SK-N-SH treated with all-trans-retinoic acid at 6 μM for 48 hours (cell line): ENCODE measurements at regions not wholly inside any gene's neighbourhood (a gene's known extent, or its start where the extent isn't known, plus 50 kb on each side); places are given as distances from the start of the nearest gene placed in this dataset.

ENCODE experiments used
- ATAC-seq: fragments of 200-7000 bp; cut with Tn5 transposase; 3 replicates; pipeline ENCODE4 v1.9.1; 2020; ENCODE audit warnings: mild to moderate bottlenecking, moderate library complexity
- BACH2 ChIP-seq: fragments of 250-450 bp; sonication (Bioruptor Pico); IDR thresholded peaks from 2 replicates; pipeline ENCODE4 v1.9.0; 2021; ENCODE audit warnings: mild to moderate bottlenecking, borderline replicate concordance
- CSDC2 ChIP-seq: fragments of 250-450 bp; sonication (Bioruptor Pico); IDR thresholded peaks from 2 replicates; pipeline ENCODE4 v1.5.0; 2020; ENCODE audit warnings: mild to moderate bottlenecking, moderate library complexity
- ESRRG ChIP-seq: fragments of 250-450 bp; sonication (Bioruptor Pico); IDR thresholded peaks from 2 replicates; pipeline ENCODE4 v1.6.1; 2021; ENCODE audit warnings: mild to moderate bottlenecking
- GLIS3 ChIP-seq: fragments of 250-450 bp; sonication (Bioruptor Pico); IDR thresholded peaks from 2 replicates; pipeline ENCODE4 v1.5.0; 2020; ENCODE audit warnings: mild to moderate bottlenecking, moderate library complexity
- ISL1 ChIP-seq: fragments of 250-450 bp; sonication (Bioruptor Pico); IDR thresholded peaks from 2 replicates; pipeline ENCODE4 v2.1.2; 2022; ENCODE audit warnings: mild to moderate bottlenecking, moderate library complexity
- POU6F1 ChIP-seq: fragments of 250-450 bp; sonication (Bioruptor Pico); IDR thresholded peaks from 2 replicates; pipeline ENCODE4 v1.8.0; 2021; ENCODE audit warnings: low read depth, mild to moderate bottlenecking, moderate library complexity, borderline replicate concordance
- PPARA ChIP-seq: fragments of 250-450 bp; sonication (Bioruptor Pico); IDR thresholded peaks from 2 replicates; pipeline ENCODE4 v1.5.0; 2020; ENCODE audit warnings: mild to moderate bottlenecking, borderline replicate concordance
- RARB ChIP-seq: fragments of 250-450 bp; sonication (Bioruptor Pico); IDR thresholded peaks from 2 replicates; pipeline ENCODE4 v1.8.0; 2021; ENCODE audit warnings: mild to moderate bottlenecking, moderate library complexity
- TCF4 ChIP-seq: fragments of 250-450 bp; sonication (Bioruptor Pico); IDR thresholded peaks from 2 replicates; pipeline ENCODE4 v1.8.0; 2021; ENCODE audit warnings: mild to moderate bottlenecking, moderate library complexity, borderline replicate concordance
- TOX ChIP-seq: fragments of 250-450 bp; sonication (Bioruptor Pico); IDR thresholded peaks from 2 replicates; pipeline ENCODE4 v1.8.0; 2021; ENCODE audit warnings: mild to moderate bottlenecking, moderate library complexity, borderline replicate concordance
- ZFP3 ChIP-seq: fragments of 250-450 bp; sonication (Bioruptor Pico); IDR thresholded peaks from 2 replicates; pipeline ENCODE4 v1.5.0; 2020; ENCODE audit warnings: mild to moderate bottlenecking, moderate library complexity
- ZFP30 ChIP-seq: fragments of 450-650 bp; formaldehyde crosslinking; IDR thresholded peaks from 2 replicates; pipeline ENCODE4 v1.5.0; 2022; ENCODE audit warnings: mild to moderate bottlenecking, moderate library complexity
- ZNF8 ChIP-seq: fragments of 450-650 bp; formaldehyde crosslinking; IDR thresholded peaks from 2 replicates; pipeline ENCODE4 v1.5.0; 2020; ENCODE audit warnings: mild to moderate bottlenecking, moderate library complexity
- TF ChIP-seq, protein P1 (sequence below): fragments of 250-450 bp; sonication (Bioruptor Pico); IDR thresholded peaks from 2 replicates; pipeline ENCODE4 v1.5.0; 2020; ENCODE audit warnings: mild to moderate bottlenecking, moderate library complexity
- TF ChIP-seq, protein P2 (sequence below): fragments of 250-450 bp; sonication (Bioruptor Pico); IDR thresholded peaks from 2 replicates; pipeline ENCODE4 v1.8.0; 2020; ENCODE audit warnings: mild to moderate bottlenecking, moderate library complexity, borderline replicate concordance

GRCh38 chr4:156420623-156421022, 467.0 kb upstream of the CTSO start (continued):
- TF ChIP-seq, protein P1, sequence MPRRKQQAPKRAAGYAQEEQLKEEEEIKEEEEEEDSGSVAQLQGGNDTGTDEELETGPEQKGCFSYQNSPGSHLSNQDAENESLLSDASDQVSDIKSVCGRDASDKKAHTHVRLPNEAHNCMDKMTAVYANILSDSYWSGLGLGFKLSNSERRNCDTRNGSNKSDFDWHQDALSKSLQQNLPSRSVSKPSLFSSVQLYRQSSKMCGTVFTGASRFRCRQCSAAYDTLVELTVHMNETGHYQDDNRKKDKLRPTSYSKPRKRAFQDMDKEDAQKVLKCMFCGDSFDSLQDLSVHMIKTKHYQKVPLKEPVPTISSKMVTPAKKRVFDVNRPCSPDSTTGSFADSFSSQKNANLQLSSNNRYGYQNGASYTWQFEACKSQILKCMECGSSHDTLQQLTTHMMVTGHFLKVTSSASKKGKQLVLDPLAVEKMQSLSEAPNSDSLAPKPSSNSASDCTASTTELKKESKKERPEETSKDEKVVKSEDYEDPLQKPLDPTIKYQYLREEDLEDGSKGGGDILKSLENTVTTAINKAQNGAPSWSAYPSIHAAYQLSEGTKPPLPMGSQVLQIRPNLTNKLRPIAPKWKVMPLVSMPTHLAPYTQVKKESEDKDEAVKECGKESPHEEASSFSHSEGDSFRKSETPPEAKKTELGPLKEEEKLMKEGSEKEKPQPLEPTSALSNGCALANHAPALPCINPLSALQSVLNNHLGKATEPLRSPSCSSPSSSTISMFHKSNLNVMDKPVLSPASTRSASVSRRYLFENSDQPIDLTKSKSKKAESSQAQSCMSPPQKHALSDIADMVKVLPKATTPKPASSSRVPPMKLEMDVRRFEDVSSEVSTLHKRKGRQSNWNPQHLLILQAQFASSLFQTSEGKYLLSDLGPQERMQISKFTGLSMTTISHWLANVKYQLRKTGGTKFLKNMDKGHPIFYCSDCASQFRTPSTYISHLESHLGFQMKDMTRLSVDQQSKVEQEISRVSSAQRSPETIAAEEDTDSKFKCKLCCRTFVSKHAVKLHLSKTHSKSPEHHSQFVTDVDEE (CRISPR knock-in tag): no peak
- no peak for TF ChIP-seq POU6F1 (CRISPR knock-in tag)
- no peak for TF ChIP-seq GLIS3
- TF ChIP-seq CSDC2 (CRISPR knock-in tag): no peak
- no peak for TF ChIP-seq RARB (CRISPR knock-in tag)
- no peak for TF ChIP-seq ESRRG (CRISPR knock-in tag)
- no peak for TF ChIP-seq PPARA (CRISPR knock-in tag)

- TF ChIP-seq TCF4 (CRISPR knock-in tag): no peak
- TF ChIP-seq, protein P2, sequence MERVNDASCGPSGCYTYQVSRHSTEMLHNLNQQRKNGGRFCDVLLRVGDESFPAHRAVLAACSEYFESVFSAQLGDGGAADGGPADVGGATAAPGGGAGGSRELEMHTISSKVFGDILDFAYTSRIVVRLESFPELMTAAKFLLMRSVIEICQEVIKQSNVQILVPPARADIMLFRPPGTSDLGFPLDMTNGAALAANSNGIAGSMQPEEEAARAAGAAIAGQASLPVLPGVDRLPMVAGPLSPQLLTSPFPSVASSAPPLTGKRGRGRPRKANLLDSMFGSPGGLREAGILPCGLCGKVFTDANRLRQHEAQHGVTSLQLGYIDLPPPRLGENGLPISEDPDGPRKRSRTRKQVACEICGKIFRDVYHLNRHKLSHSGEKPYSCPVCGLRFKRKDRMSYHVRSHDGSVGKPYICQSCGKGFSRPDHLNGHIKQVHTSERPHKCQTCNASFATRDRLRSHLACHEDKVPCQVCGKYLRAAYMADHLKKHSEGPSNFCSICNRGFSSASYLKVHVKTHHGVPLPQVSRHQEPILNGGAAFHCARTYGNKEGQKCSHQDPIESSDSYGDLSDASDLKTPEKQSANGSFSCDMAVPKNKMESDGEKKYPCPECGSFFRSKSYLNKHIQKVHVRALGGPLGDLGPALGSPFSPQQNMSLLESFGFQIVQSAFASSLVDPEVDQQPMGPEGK: no peak
Measured at GRCh38 chr4:156419080-156419685, 465.5 kb upstream of the CTSO start.

DNA sequence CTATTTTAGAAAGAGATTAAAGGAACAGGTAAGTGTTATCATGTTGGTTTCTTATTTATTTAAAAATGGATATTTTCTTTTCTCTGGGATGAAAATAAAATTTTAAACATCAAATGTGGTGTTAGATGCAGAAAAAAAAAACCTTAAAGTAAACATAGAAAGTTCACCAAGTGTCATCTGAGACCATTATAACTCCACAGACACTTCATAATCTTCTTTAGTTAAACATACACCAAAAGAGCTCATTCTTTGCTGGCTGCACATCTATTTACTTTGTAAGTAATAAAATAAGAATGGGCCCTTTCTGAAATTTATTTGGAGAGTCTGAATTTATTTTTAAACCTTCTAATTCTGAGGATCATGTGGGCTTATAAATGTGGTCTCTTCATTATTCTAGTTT, 460.7 kb upstream of the CTSO start:
- no peak for ATAC-seq
- no peak for TF ChIP-seq TCF4 (CRISPR knock-in tag)
- no peak for TF ChIP-seq PPARA (CRISPR knock-in tag)
- no peak for TF ChIP-seq ZNF8
- TF ChIP-seq GLIS3: no peak
- TF ChIP-seq, protein P2: no peak
- no peak for TF ChIP-seq CSDC2 (CRISPR knock-in tag)
- no peak for TF ChIP-seq POU6F1 (CRISPR knock-in tag)
- TF ChIP-seq ZFP3 (CRISPR knock-in tag): no peak
- TF ChIP-seq, protein P1 (CRISPR knock-in tag): no peak
- TF ChIP-seq ESRRG (CRISPR knock-in tag): no peak
- no peak for TF ChIP-seq ISL1 (CRISPR knock-in tag)
- no peak for TF ChIP-seq ZFP30 (CRISPR knock-in tag)
- no peak for TF ChIP-seq BACH2 (CRISPR knock-in tag)
- TF ChIP-seq RARB (CRISPR knock-in tag): no peak
- no peak for TF ChIP-seq TOX (CRISPR knock-in tag)

More at GRCh38 chr4:156419080-156419685, 465.5 kb upstream of the CTSO start:
- ATAC-seq: no peak
